H9 (cell line): ENCODE measurements at regions not wholly inside any gene's neighbourhood (a gene's known extent, or its start where the extent isn't known, plus 50 kb on each side); places are given as distances from the start of the nearest gene placed in this dataset.

Experiments
- DNase-seq: peaks from one replicate; pipeline ENCODE4 v3.0.0-alpha.2; 2017
- H2AFZ ChIP-seq: one replicate; pipeline ENCODE4 v1.6.1; 2013; ENCODE audit warnings: mild to moderate bottlenecking, low read length, control low read depth, moderate library complexity
- H2AK5ac ChIP-seq: 2 replicates; pipeline ENCODE4 v1.6.1; 2013; ENCODE audit warnings: low read length, control low read depth, mixed read lengths; ENCODE audit not compliant: insufficient read length
- H2BK120ac ChIP-seq: one replicate; pipeline ENCODE4 v1.6.1; 2013; ENCODE audit warnings: low read depth, mild to moderate bottlenecking, low read length, control low read depth, inconsistent platforms; ENCODE audit not compliant: poor library complexity, severe bottlenecking
- H2BK12ac ChIP-seq: 2 replicates; pipeline ENCODE4 v1.6.1; 2013; ENCODE audit warnings: low read length, control low read depth, mixed read lengths, low read depth; ENCODE audit not compliant: insufficient read length
- H2BK15ac ChIP-seq: 2 replicates; pipeline ENCODE4 v1.6.1; 2013; ENCODE audit warnings: low read depth, low read length, control low read depth
- H2BK20ac ChIP-seq: one replicate; pipeline ENCODE4 v1.6.1; 2013; ENCODE audit warnings: low read depth, mild to moderate bottlenecking, low read length, control low read depth, inconsistent platforms; ENCODE audit not compliant: poor library complexity, severe bottlenecking
- H2BK5ac ChIP-seq: 2 replicates; pipeline ENCODE4 v1.6.1; 2013; ENCODE audit warnings: low read length, control low read depth, mixed read lengths; ENCODE audit not compliant: insufficient read length
- H3K14ac ChIP-seq: 2 replicates; pipeline ENCODE4 v1.6.1; 2013; ENCODE audit warnings: low read length, control low read depth; ENCODE audit not compliant: insufficient read depth
- H3K18ac ChIP-seq: 2 replicates; pipeline ENCODE4 v1.6.1; 2013; ENCODE audit warnings: low read depth, mild to moderate bottlenecking, mixed read lengths, low read length, control low read depth; ENCODE audit not compliant: insufficient read length
- H3K23ac ChIP-seq: 2 replicates; pipeline ENCODE4 v1.6.1; 2013; ENCODE audit warnings: low read length, control low read depth, mixed read lengths, low read depth; ENCODE audit not compliant: insufficient read length
- H3K23me2 ChIP-seq: 2 replicates; pipeline ENCODE4 v1.6.1; 2013; ENCODE audit warnings: low read depth, mild to moderate bottlenecking, mixed read lengths, low read length, control low read depth; ENCODE audit not compliant: insufficient read length, poor library complexity, severe bottlenecking
- H3K27ac ChIP-seq: 2 replicates; pipeline ENCODE4 v1.5.1; 2013; ENCODE audit warnings: low read length, control low read depth, mixed read lengths, low read depth; ENCODE audit not compliant: insufficient read length
- H3K27me3 ChIP-seq: 2 replicates; pipeline ENCODE4 v1.6.1; 2013; ENCODE audit warnings: low read length, control low read depth, inconsistent platforms; ENCODE audit not compliant: insufficient read depth
- H3K4ac ChIP-seq: 2 replicates; pipeline ENCODE4 v1.6.1; 2013; ENCODE audit warnings: low read depth, mild to moderate bottlenecking, control low read depth, inconsistent platforms, low read length, moderate library complexity
- H3K4me1 ChIP-seq: 2 replicates; pipeline ENCODE4 v1.6.1; 2013; ENCODE audit warnings: low read length, control low read depth, inconsistent platforms; ENCODE audit not compliant: insufficient read depth
- H3K4me2 ChIP-seq: 2 replicates; pipeline ENCODE4 v1.6.1; 2013; ENCODE audit warnings: low read length, control low read depth, mixed read lengths; ENCODE audit not compliant: insufficient read length, insufficient read depth
- H3K56ac ChIP-seq: 2 replicates; pipeline ENCODE4 v1.6.1; 2013; ENCODE audit warnings: low read depth, mild to moderate bottlenecking, mixed read lengths, low read length, control low read depth; ENCODE audit not compliant: insufficient read length
- H3K79me1 ChIP-seq: 2 replicates; pipeline ENCODE4 v1.6.1; 2013; ENCODE audit warnings: low read depth, mild to moderate bottlenecking, moderate library complexity, low read length, control low read depth, inconsistent platforms; ENCODE audit not compliant: insufficient read depth, poor library complexity, severe bottlenecking
- H3K79me2 ChIP-seq: 2 replicates; pipeline ENCODE4 v1.6.1; 2013; ENCODE audit warnings: low read length, control low read depth, inconsistent platforms; ENCODE audit not compliant: insufficient read depth
- H3K9ac ChIP-seq: 2 replicates; pipeline ENCODE4 v1.6.1; 2013; ENCODE audit warnings: low read length, control low read depth, mixed read lengths; ENCODE audit not compliant: insufficient read length; ENCODE audit errors: extremely low read depth
- H3K9me3 ChIP-seq: one replicate; pipeline ENCODE4 v1.6.1; 2013; ENCODE audit warnings: low read depth, low read length, inconsistent platforms; ENCODE audit not compliant: control insufficient read depth
- H3T11ph ChIP-seq: one replicate; pipeline ENCODE4 v1.6.1; 2013; ENCODE audit warnings: mild to moderate bottlenecking, low read length, control low read depth, inconsistent platforms
- H4K20me1 ChIP-seq: one replicate; pipeline ENCODE4 v1.6.1; 2013; ENCODE audit not compliant: control insufficient read depth, insufficient read length, insufficient read depth
- H4K5ac ChIP-seq: 2 replicates; pipeline ENCODE4 v1.6.1; 2013; ENCODE audit warnings: low read depth, mild to moderate bottlenecking, mixed read lengths, low read length, control low read depth; ENCODE audit not compliant: insufficient read length
- H4K8ac ChIP-seq: replicated peaks from 2 replicates; pipeline ENCODE4 v1.6.1; 2013; ENCODE audit warnings: low read length, control low read depth, mixed read lengths, low read depth; ENCODE audit not compliant: insufficient read length
- H4K91ac ChIP-seq: 2 replicates; pipeline ENCODE4 v1.6.1; 2013; ENCODE audit warnings: low read depth, mild to moderate bottlenecking, moderate library complexity, mixed read lengths, low read length, control low read depth; ENCODE audit not compliant: insufficient read length
- H3K27ac Mint-ChIP-seq, 3 experiments: 2 replicates in 2 of 3; 3 replicates in 1 of 3; pipeline ENCODE4 v1.8.0; 2020 to 2021; ENCODE audit warnings: mixed read lengths in 3 of 3, mild to moderate bottlenecking in 1 of 3, moderate library complexity in 1 of 3
- H3K27me3 Mint-ChIP-seq: 2 replicates; pipeline ENCODE4 v1.8.0; 2021; ENCODE audit warnings: low read depth, mild to moderate bottlenecking, moderate library complexity, mixed read lengths
- H3K36me3 Mint-ChIP-seq, 3 experiments: 2 replicates in 2 of 3; 3 replicates in 1 of 3; pipeline ENCODE4 v1.8.0; 2020 to 2021; ENCODE audit warnings: low read depth in 3 of 3, mixed read lengths in 3 of 3; ENCODE audit not compliant: insufficient read depth in 1 of 3
- H3K4me1 Mint-ChIP-seq, 2 experiments: 2 replicates each; pipeline ENCODE4 v1.8.0; 2020; ENCODE audit warnings: mixed read lengths in 2 of 2
- H3K4me3 Mint-ChIP-seq, 2 experiments: 2 replicates in 1 of 2; 3 replicates in 1 of 2; pipeline ENCODE4 v1.8.0; 2020 to 2021; ENCODE audit warnings: mild to moderate bottlenecking in 2 of 2, mixed read lengths in 2 of 2, moderate library complexity in 1 of 2
- H3K9me3 Mint-ChIP-seq, 2 experiments: 2 replicates in 1 of 2; 3 replicates in 1 of 2; pipeline ENCODE4 v1.8.0; 2020; ENCODE audit warnings: mild to moderate bottlenecking in 2 of 2, mixed read lengths in 2 of 2, moderate library complexity in 1 of 2
- CTCF ChIP-seq: fragments of 200-600 bp; sonication (generic); conservative IDR thresholded peaks from 3 replicates; pipeline ENCODE4 v1.8.0; 2021; ENCODE audit warnings: antibody characterized with exemption, mild to moderate bottlenecking
- WGBS: extraction: QIAGEN DNeasy Blood & Tissue Kit; methylation state at CpG from one replicate; pipeline ENCODE4 v1.1.7; 2013; ENCODE audit warnings: missing lambda C conversion rate, low lambda C conversion rate, mixed read lengths; ENCODE audit not compliant: insufficient read length; ENCODE audit errors: extremely low coverage; 5-methylcytosine and 5-hydroxymethylcytosine counted together

- H3K9me3 Mint-ChIP-seq: no peaks in the 10 kb centered on the region
- H2AFZ ChIP-seq: no peak overlapping the region
- H2BK15ac ChIP-seq: no peak overlapping the region
- H3K4me1 Mint-ChIP-seq: peaks cover 6 to 7% of the 10 kb centered on the region in 2 experiments
- no peaks in the 10 kb centered on the region for H3K23me2 ChIP-seq
- no peaks in the 10 kb centered on the region for H3K27me3 ChIP-seq
- H2BK20ac ChIP-seq: no peak overlapping the region
- H3K79me2 ChIP-seq: no peaks in the 10 kb centered on the region
- no peaks in the 10 kb centered on the region; the same call in 1 of the 2 replicates for H3K27me3 Mint-ChIP-seq
- no peak overlapping the region for H2BK120ac ChIP-seq
- no CpG with 5 or more reads among the region's 5 CpGs for WGBS
- no peaks in the 10 kb centered on the region for H3K36me3 Mint-ChIP-seq
- H4K91ac ChIP-seq: no peak overlapping the region
- H3K4me2 ChIP-seq: no peak overlapping the region
- no peak overlapping the region for H3K9ac ChIP-seq
- H4K8ac ChIP-seq: no peak overlapping the region
- H4K20me1 ChIP-seq: no peaks in the 10 kb centered on the region
- H3K27ac ChIP-seq: no peak overlapping the region
- no peak overlapping the region for H2AK5ac ChIP-seq
- DNase-seq: no peak
- no peak overlapping the region for H3K4me3 Mint-ChIP-seq
- no peak overlapping the region for H3K4ac ChIP-seq
- H3K23ac ChIP-seq: no peak overlapping the region
- H2BK12ac ChIP-seq: no peak overlapping the region
- H3K4me1 ChIP-seq: no peaks in the 10 kb centered on the region
- TF ChIP-seq CTCF: no peak
- H3T11ph ChIP-seq: no peak overlapping the region
- H3K56ac ChIP-seq: no peak overlapping the region
- H3K27ac Mint-ChIP-seq: no peak overlapping the region; a peak in 1 of 7 replicates
- H3K79me1 ChIP-seq: no peaks in the 10 kb centered on the region
- H3K14ac ChIP-seq: no peak overlapping the region
- H3K9me3 ChIP-seq: no peaks in the 10 kb centered on the region
- H4K5ac ChIP-seq: no peak overlapping the region
- no peak overlapping the region for H2BK5ac ChIP-seq
- no peak overlapping the region for H3K18ac ChIP-seq
Observed at GRCh38 chr5:158209219-158209908, 350.4 kb upstream of the CLINT1 start.
